Esophagus (tissue), 2 donors: ENCODE measurements at regions not wholly inside any gene's neighbourhood (a gene's known extent, or its start where the extent isn't known, plus 50 kb on each side); places are given as distances from the start of the nearest gene placed in this dataset.

Experiments
- H3K27ac ChIP-seq, 2 donors: one replicate each; pipeline ENCODE4 v1.5.1; 2013; ENCODE audit warnings: low read depth in 2 of 2, mild to moderate bottlenecking in 2 of 2, inconsistent platforms in 1 of 2, low read length in 1 of 2, moderate library complexity in 1 of 2
- H3K27me3 ChIP-seq, 2 donors: one replicate each; pipeline ENCODE4 v1.6.1; 2013; ENCODE audit warnings: low read length in 2 of 2, control low read depth in 1 of 2, mild to moderate bottlenecking in 1 of 2; ENCODE audit not compliant: insufficient read depth in 2 of 2, control insufficient read depth in 1 of 2
- H3K36me3 ChIP-seq, 2 donors: one replicate each; pipeline ENCODE4 v1.6.1; 2013; ENCODE audit warnings: low read length in 1 of 2; ENCODE audit not compliant: control insufficient read depth in 2 of 2, insufficient read depth in 2 of 2
- H3K4me1 ChIP-seq, 2 donors: one replicate each; pipeline ENCODE4 v1.6.1; 2013; ENCODE audit warnings: low read length in 1 of 2; ENCODE audit not compliant: control insufficient read depth in 2 of 2, insufficient read depth in 2 of 2
- H3K4me3 ChIP-seq, 2 donors: one replicate each; pipeline ENCODE4 v1.5.1; 2013; ENCODE audit warnings: low read length in 2 of 2, mild to moderate bottlenecking in 2 of 2, low read depth in 1 of 2, moderate library complexity in 1 of 2
- H3K9me3 ChIP-seq, 2 donors: one replicate each; pipeline ENCODE4 v1.6.1; 2013; ENCODE audit warnings: mild to moderate bottlenecking in 2 of 2, low read depth in 1 of 2, low read length in 1 of 2, moderate library complexity in 1 of 2; ENCODE audit not compliant: control insufficient read depth in 2 of 2, insufficient read depth in 1 of 2
- WGBS, 2 donors: extraction: QIAGEN DNeasy Blood & Tissue Kit; methylation state at CpG; one replicate each; pipeline ENCODE4 v1.1.7; 2013; 5-methylcytosine and 5-hydroxymethylcytosine counted together
- donor health status: healthy with polysubstance abuse.
- donor health status: Bipolar disorder and iron deficiency.

- no peaks in the 10 kb centered on the region for H3K9me3 ChIP-seq
- H3K4me3 ChIP-seq = no peak overlapping the region
- H3K4me1 ChIP-seq = peaks cover 12 to 13% of the 10 kb centered on the region in 2 donors
- WGBS, 2 donors = 91 to 92% methylated on average over 2 of the region's 2 CpGs
- H3K36me3 ChIP-seq = no peaks in the 10 kb centered on the region
- no peak overlapping the region for H3K27ac ChIP-seq
- no peaks in the 10 kb centered on the region for H3K27me3 ChIP-seq
Observed at GRCh38 chr5:56588131-56588487, 227.2 kb upstream of the MAP3K1 start.

- peaks cover 12 to 13% of the 10 kb centered on the region in 2 donors for H3K4me1 ChIP-seq
- H3K36me3 ChIP-seq = no peaks in the 10 kb centered on the region
- no peaks in the 10 kb centered on the region for H3K27me3 ChIP-seq
- no peaks in the 10 kb centered on the region for H3K9me3 ChIP-seq
- no peak overlapping the region for H3K27ac ChIP-seq
- no peak overlapping the region for H3K4me3 ChIP-seq
- 84 to 93% methylated on average over 5 of the region's 5 CpGs for WGBS, 2 donors
Observed at GRCh38 chr5:56587381-56588130, 227.8 kb upstream of the MAP3K1 start.

- H3K9me3 ChIP-seq = no peaks in the 10 kb centered on the region
- no peaks in the 10 kb centered on the region for H3K36me3 ChIP-seq
- peak overlapping the region; percentile 43 to 87 for H3K27ac ChIP-seq
- 16 to 27% methylated on average over 14 of the region's 14 CpGs for WGBS, 2 donors
- H3K4me1 ChIP-seq = peaks cover 12 to 13% of the 10 kb centered on the region in 2 donors
- no peak overlapping the region for H3K4me3 ChIP-seq
- no peaks in the 10 kb centered on the region for H3K27me3 ChIP-seq
Observed at GRCh38 chr5:56585999-56586691, 229.2 kb upstream of the MAP3K1 start.

- Histone ChIP-seq H3K4me1 (peaks cover 12 to 13% of the 10 kb centered on the region in 2 donors), H3K27ac (peak overlapping the region; percentile 51 to 67), H3K4me3 (no peak overlapping the region), H3K9me3 (no peaks in the 10 kb centered on the region), H3K36me3 (no peaks in the 10 kb centered on the region), H3K27me3 (no peaks in the 10 kb centered on the region)
- 61 to 76% methylated on average over 2 of the region's 2 CpGs for WGBS, 2 donors
Observed at GRCh38 chr5:56585461-56585860, 229.9 kb upstream of the MAP3K1 start.

GRCh38 chr5:56581426-56581825 is 233.9 kb upstream of the MAP3K1 start:
- Histone ChIP-seq H3K27ac (no peak overlapping the region), H3K4me3 (no peak overlapping the region), H3K27me3 (no peaks in the 10 kb centered on the region), H3K9me3 (no peaks in the 10 kb centered on the region), H3K36me3 (no peaks in the 10 kb centered on the region), H3K4me1 (peaks cover 3 to 4% of the 10 kb centered on the region in 2 donors)
- WGBS, 2 donors = 87 to 89% methylated on average over 1 of the region's 1 CpG

- Histone ChIP-seq H3K4me3 (no peak overlapping the region), H3K36me3 (no peaks in the 10 kb centered on the region), H3K27me3 (no peaks in the 10 kb centered on the region), H3K27ac (no peak overlapping the region), H3K4me1 (peaks cover 0 to 2% of the 10 kb centered on the region in 2 donors), H3K9me3 (no peaks in the 10 kb centered on the region)
- WGBS, 2 donors = 85 to 93% methylated on average over 2 of the region's 2 CpGs
Observed at GRCh38 chr5:56580864-56581263, 234.5 kb upstream of the MAP3K1 start.

GRCh38 chr5:56575821-56576220 is 239.5 kb upstream of the MAP3K1 start:
- peaks cover 0 to 2% of the 10 kb centered on the region in 2 donors for H3K4me1 ChIP-seq
- H3K9me3 ChIP-seq = peaks cover 2 to 3% of the 10 kb centered on the region in 2 donors
- H3K4me3 ChIP-seq = no peak overlapping the region
- no peak overlapping the region for H3K27ac ChIP-seq
- no peaks in the 10 kb centered on the region for H3K36me3 ChIP-seq
- no peaks in the 10 kb centered on the region for H3K27me3 ChIP-seq

GRCh38 chr5:56574778-56575177 is 240.6 kb upstream of the MAP3K1 start:
- peaks cover 0 to 6% of the 10 kb centered on the region in 2 donors for H3K4me1 ChIP-seq
- 86 to 90% methylated on average over 1 of the region's 1 CpG for WGBS, 2 donors
- H3K27ac ChIP-seq = no peak overlapping the region
- no peaks in the 10 kb centered on the region for H3K27me3 ChIP-seq
- peaks cover 2 to 3% of the 10 kb centered on the region in 2 donors for H3K9me3 ChIP-seq
- no peak overlapping the region for H3K4me3 ChIP-seq
- H3K36me3 ChIP-seq = no peaks in the 10 kb centered on the region

GRCh38 chr5:56569566-56569965 is 245.8 kb upstream of the MAP3K1 start:
- Histone ChIP-seq H3K27ac (peak overlapping the region in 1 of 2 donors; percentile 54), H3K9me3 (peaks cover 2 to 3% of the 10 kb centered on the region in 2 donors), H3K4me3 (no peak overlapping the region), H3K27me3 (no peaks in the 10 kb centered on the region), H3K36me3 (no peaks in the 10 kb centered on the region), H3K4me1 (peaks cover 0 to 13% of the 10 kb centered on the region in 2 donors)
- WGBS, 2 donors = 7 to 46% methylated on average over 1 of the region's 1 CpG

GRCh38 chr5:56569076-56569475 is 246.3 kb upstream of the MAP3K1 start:
- Histone ChIP-seq H3K36me3 (no peaks in the 10 kb centered on the region), H3K27ac (no peak overlapping the region), H3K9me3 (peaks cover 2 to 3% of the 10 kb centered on the region in 2 donors), H3K27me3 (no peaks in the 10 kb centered on the region), H3K4me1 (peaks cover 0 to 13% of the 10 kb centered on the region in 2 donors), H3K4me3 (no peak overlapping the region)
- WGBS, 2 donors = 54 to 64% methylated on average over 3 of the region's 3 CpGs
